OCI-LY3 (cell line): ENCODE measurements at regions not wholly inside any gene's neighbourhood (a gene's known extent, or its start where the extent isn't known, plus 50 kb on each side); places are given as distances from the start of the nearest gene placed in this dataset.

Source experiments
- H2AFZ ChIP-seq: fragments of 200-600, 300-600 bp; shearing (Covaris generic); 2 replicates; pipeline ENCODE4 v1.6.0; 2014; ENCODE audit warnings: antibody characterized with exemption, low read depth, low read length
- H3K27ac ChIP-seq: fragments of 200-600, 300-600 bp; sonication (generic); 2 replicates; pipeline ENCODE4 v1.5.1; 2014; ENCODE audit warnings: mild to moderate bottlenecking, low read length, moderate library complexity, mixed read lengths
- H3K27me3 ChIP-seq: fragments of 200-600, 300-600 bp; sonication (generic); 2 replicates; pipeline ENCODE4 v1.6.1; 2014; ENCODE audit warnings: low read depth, low read length, mixed read lengths
- H3K36me3 ChIP-seq: fragments of 200-600, 300-600 bp; sonication (generic); replicated peaks from 2 replicates; pipeline ENCODE3; 2014; ENCODE audit warnings: low read depth, low read length, mixed read lengths
- H3K4me1 ChIP-seq: fragments of 300-600, 200-600 bp; sonication (generic); 2 replicates; pipeline ENCODE4 v1.6.1; 2014; ENCODE audit warnings: low read length, mixed read lengths
- H3K4me2 ChIP-seq: fragments of 200-600, 300-600 bp; sonication (generic); 2 replicates; pipeline ENCODE4 v1.6.1; 2014; ENCODE audit warnings: low read length, mixed read lengths
- H3K4me3 ChIP-seq: fragments of 300-600, 200-600 bp; sonication (generic); 2 replicates; pipeline ENCODE4 v1.5.1; 2014; ENCODE audit warnings: antibody characterized with exemption, mild to moderate bottlenecking, low read length, moderate library complexity
- H3K79me2 ChIP-seq: fragments of 300-600, 200-600 bp; shearing (Covaris generic); 2 replicates; pipeline ENCODE4 v1.6.1; 2014; ENCODE audit warnings: mild to moderate bottlenecking, low read length, mixed read lengths
- H3K9ac ChIP-seq: fragments of 300-600, 200-600 bp; shearing (Covaris generic); 2 replicates; pipeline ENCODE4 v1.6.0; 2014; ENCODE audit warnings: mild to moderate bottlenecking, low read length, moderate library complexity
- H3K9me3 ChIP-seq: fragments of 200-600, 300-600 bp; shearing (Covaris generic); 2 replicates; pipeline ENCODE4 v1.6.1; 2014; ENCODE audit warnings: low read length, mixed read lengths; ENCODE audit not compliant: insufficient read depth
- H4K20me1 ChIP-seq: fragments of 200-600, 300-600 bp; sonication (generic); 2 replicates; pipeline ENCODE4 v1.6.1; 2016; ENCODE audit warnings: low read length, mixed read lengths; ENCODE audit not compliant: insufficient read depth
- EZH2phosphoT487 ChIP-seq: fragments of 200-600 bp; shearing (Covaris generic); IDR thresholded peaks from 2 replicates; pipeline ENCODE4 v1.6.1; 2018; ENCODE audit warnings: antibody characterized with exemption, mixed run types, low read depth
- TF ChIP-seq, protein P1 (sequence below): fragments of 200-600, 300-600 bp; sonication (generic); IDR thresholded peaks from 2 replicates; pipeline ENCODE4 v1.5.1; 2014; ENCODE audit warnings: antibody characterized with exemption, low read length, low read depth

- Histone ChIP-seq H3K4me1 (no peaks in the 10 kb centered on the region), H3K27ac (no peak overlapping the region), H3K27me3 (no peaks in the 10 kb centered on the region), H3K36me3 (no peaks in the 10 kb centered on the region), H3K4me2 (no peak overlapping the region), H4K20me1 (no peaks in the 10 kb centered on the region), H3K79me2 (no peaks in the 10 kb centered on the region), H3K9me3 (no peaks in the 10 kb centered on the region), H2AFZ (no peak overlapping the region), H3K4me3 (no peak overlapping the region), H3K9ac (no peak overlapping the region)
- TF ChIP-seq, protein P1, sequence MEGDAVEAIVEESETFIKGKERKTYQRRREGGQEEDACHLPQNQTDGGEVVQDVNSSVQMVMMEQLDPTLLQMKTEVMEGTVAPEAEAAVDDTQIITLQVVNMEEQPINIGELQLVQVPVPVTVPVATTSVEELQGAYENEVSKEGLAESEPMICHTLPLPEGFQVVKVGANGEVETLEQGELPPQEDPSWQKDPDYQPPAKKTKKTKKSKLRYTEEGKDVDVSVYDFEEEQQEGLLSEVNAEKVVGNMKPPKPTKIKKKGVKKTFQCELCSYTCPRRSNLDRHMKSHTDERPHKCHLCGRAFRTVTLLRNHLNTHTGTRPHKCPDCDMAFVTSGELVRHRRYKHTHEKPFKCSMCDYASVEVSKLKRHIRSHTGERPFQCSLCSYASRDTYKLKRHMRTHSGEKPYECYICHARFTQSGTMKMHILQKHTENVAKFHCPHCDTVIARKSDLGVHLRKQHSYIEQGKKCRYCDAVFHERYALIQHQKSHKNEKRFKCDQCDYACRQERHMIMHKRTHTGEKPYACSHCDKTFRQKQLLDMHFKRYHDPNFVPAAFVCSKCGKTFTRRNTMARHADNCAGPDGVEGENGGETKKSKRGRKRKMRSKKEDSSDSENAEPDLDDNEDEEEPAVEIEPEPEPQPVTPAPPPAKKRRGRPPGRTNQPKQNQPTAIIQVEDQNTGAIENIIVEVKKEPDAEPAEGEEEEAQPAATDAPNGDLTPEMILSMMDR, result no peak
- no peak for TF ChIP-seq EZH2phosphoT487
Measured at GRCh38 chr7:156022483-156023459, 210.5 kb upstream of the SHH start.

DNA sequence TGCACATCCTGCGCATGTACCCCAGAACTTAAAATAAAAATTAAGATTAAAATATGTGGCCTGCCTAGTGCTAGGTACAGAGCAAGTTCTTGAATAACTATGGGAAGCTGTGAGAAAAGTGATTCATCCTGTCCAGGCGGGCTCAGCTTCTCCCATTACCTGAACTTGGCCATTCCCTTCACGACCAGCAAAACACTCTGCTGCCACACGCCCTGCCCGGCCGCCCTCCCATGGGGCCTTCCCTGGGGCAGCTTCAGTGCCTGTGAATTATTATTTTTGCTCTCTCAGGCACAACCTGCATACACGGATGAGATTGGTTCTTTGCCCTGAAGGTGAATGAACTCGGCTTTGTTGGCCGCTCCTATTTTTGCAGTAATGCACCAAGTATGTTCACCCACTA lies 209.2 kb upstream of the SHH start:
- no peaks in the 10 kb centered on the region for H3K27me3 ChIP-seq

DNA sequence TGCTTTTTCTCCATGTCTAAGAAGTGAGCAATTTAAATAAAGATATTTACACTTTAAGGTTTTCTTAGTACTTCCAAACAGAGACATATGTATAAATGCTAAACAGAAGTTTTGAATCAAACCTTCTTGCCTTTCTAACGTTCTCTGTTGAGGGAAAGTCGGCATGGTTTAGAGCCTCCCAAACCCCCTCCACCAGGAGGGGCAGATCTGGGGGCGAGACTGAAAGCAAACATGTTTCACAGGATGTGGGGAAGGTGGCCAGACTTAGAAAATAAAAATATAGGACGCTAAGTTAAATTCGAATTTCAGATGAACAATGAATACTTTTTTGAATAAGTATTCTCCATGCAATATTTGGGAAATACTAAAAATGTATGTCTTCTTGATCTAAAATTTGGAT lies 208.3 kb upstream of the SHH start:
- no peak overlapping the region for H3K4me3 ChIP-seq
- no peak overlapping the region for H3K4me2 ChIP-seq
- H3K9ac ChIP-seq, result no peak overlapping the region
- H3K4me1 ChIP-seq, result no peaks in the 10 kb centered on the region
- H2AFZ ChIP-seq, result no peak overlapping the region
- H3K27me3 ChIP-seq, result no peaks in the 10 kb centered on the region
- H3K9me3 ChIP-seq, result no peaks in the 10 kb centered on the region
- H3K36me3 ChIP-seq, result no peaks in the 10 kb centered on the region
- H3K79me2 ChIP-seq, result no peaks in the 10 kb centered on the region
- H4K20me1 ChIP-seq, result no peaks in the 10 kb centered on the region
- H3K27ac ChIP-seq, result no peak overlapping the region
- TF ChIP-seq, protein P1, result no peak
- TF ChIP-seq EZH2phosphoT487, result no peak

More for the DNA sequence above, 209.2 kb upstream of the SHH start:
- Histone ChIP-seq H2AFZ (no peak overlapping the region), H3K27ac (no peak overlapping the region), H3K79me2 (no peaks in the 10 kb centered on the region), H3K4me2 (no peak overlapping the region), H3K9ac (no peak overlapping the region), H3K4me1 (no peaks in the 10 kb centered on the region), H3K4me3 (no peak overlapping the region), H4K20me1 (no peaks in the 10 kb centered on the region), H3K9me3 (no peaks in the 10 kb centered on the region), H3K36me3 (no peaks in the 10 kb centered on the region)
- TF ChIP-seq EZH2phosphoT487, result no peak
- TF ChIP-seq, protein P1, result no peak

GRCh38 chr7:156019776-156020565 lies 207.7 kb upstream of the SHH start:
- TF ChIP-seq, protein P1, result no peak
- no peak for TF ChIP-seq EZH2phosphoT487

More at GRCh38 chr7:156019776-156020565, 207.7 kb upstream of the SHH start:
- H3K27ac ChIP-seq, result no peak overlapping the region
- no peaks in the 10 kb centered on the region for H3K79me2 ChIP-seq
- H4K20me1 ChIP-seq, result no peaks in the 10 kb centered on the region
- no peaks in the 10 kb centered on the region for H3K27me3 ChIP-seq
- no peaks in the 10 kb centered on the region for H3K9me3 ChIP-seq
- no peak overlapping the region for H3K4me3 ChIP-seq
- H3K4me2 ChIP-seq, result no peak overlapping the region
- no peak overlapping the region for H2AFZ ChIP-seq
- H3K9ac ChIP-seq, result no peak overlapping the region
- H3K4me1 ChIP-seq, result no peaks in the 10 kb centered on the region
- no peaks in the 10 kb centered on the region for H3K36me3 ChIP-seq
